Progenitor cell of endocrine pancreas (in vitro differentiated cells): ENCODE measurements at regions not wholly inside any gene's neighbourhood (a gene's known extent, or its start where the extent isn't known, plus 50 kb on each side); places are given as distances from the start of the nearest gene placed in this dataset.
"Not testable (repeated sequence)": the region's sequence is repeated elsewhere in the genome, so short reads cannot be mapped to it uniquely, and the experiment has no call there.

Source experiments
- DNase-seq: peaks from one replicate; pipeline ENCODE4 v3.0.0; 2021; ENCODE audit warnings: low spot score; ENCODE audit not compliant: unreplicated experiment
- H3K27ac Mint-ChIP-seq: 2 replicates; pipeline ENCODE4 v1.8.0; 2021; ENCODE audit warnings: mild to moderate bottlenecking, moderate library complexity, mixed read lengths
- H3K27me3 Mint-ChIP-seq: 2 replicates; pipeline ENCODE4 v1.8.0; 2021; ENCODE audit warnings: mixed read lengths
- H3K36me3 Mint-ChIP-seq: 2 replicates; pipeline ENCODE4 v1.8.0; 2022; ENCODE audit warnings: mixed read lengths; ENCODE audit not compliant: insufficient read depth
- H3K4me1 Mint-ChIP-seq: 2 replicates; pipeline ENCODE4 v1.8.0; 2021; ENCODE audit warnings: low read depth, mixed read lengths
- H3K4me3 Mint-ChIP-seq: 2 replicates; pipeline ENCODE4 v1.8.0; 2021; ENCODE audit warnings: low read depth, mild to moderate bottlenecking, moderate library complexity, mixed read lengths
- H3K9me3 Mint-ChIP-seq: 2 replicates; pipeline ENCODE4 v1.8.0; 2021; ENCODE audit warnings: low read depth, mixed read lengths
- TF ChIP-seq, protein P1 (sequence below): fragments of 200-600 bp; sonication (generic); IDR thresholded peaks from one replicate; pipeline ENCODE4 v1.5.0; 2021; ENCODE audit warnings: antibody characterized with exemption, mild to moderate bottlenecking; ENCODE audit not compliant: unreplicated experiment

GRCh38 chr17:26936645-26937044 lies 357.3 kb upstream of the WSB1 start:
- not testable (repeated sequence) for DNase-seq, H3K36me3 Mint-ChIP-seq, H3K27me3 Mint-ChIP-seq, H3K4me1 Mint-ChIP-seq, H3K27ac Mint-ChIP-seq, H3K4me3 Mint-ChIP-seq, H3K9me3 Mint-ChIP-seq

DNA sequence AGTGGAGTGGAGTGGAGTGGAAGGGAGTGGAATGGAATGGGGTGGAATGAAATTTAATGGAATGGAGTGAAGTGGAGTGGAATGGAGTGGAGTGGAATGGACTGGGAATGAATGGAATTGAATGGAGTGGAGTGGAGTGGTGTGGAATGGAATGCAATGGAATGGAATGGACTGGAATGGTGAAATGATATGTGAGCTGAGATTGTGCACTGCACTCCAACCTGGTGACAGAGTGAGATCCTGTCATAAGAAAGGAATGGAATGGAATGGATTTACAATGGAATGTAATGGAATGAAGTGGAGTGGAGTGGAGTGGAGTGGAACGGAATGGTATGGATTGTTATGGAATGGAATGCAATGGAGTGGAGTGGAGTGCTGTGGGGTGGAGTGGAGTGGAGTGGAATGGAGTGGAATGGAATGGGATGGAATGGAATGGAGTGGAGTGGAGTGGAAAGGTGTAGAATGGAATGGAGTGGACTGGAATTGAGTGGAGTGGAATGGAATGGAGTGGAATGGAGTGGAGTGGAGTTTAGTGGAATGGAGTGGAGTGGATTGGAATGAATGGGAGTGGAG lies 356.1 kb upstream of the WSB1 start:
- DNase-seq, H3K27me3 Mint-ChIP-seq, H3K36me3 Mint-ChIP-seq, H3K4me1 Mint-ChIP-seq, H3K9me3 Mint-ChIP-seq, H3K4me3 Mint-ChIP-seq, H3K27ac Mint-ChIP-seq: not testable (repeated sequence)

- not testable (repeated sequence) for H3K27me3 Mint-ChIP-seq, H3K4me3 Mint-ChIP-seq, H3K36me3 Mint-ChIP-seq, H3K27ac Mint-ChIP-seq, DNase-seq, H3K4me1 Mint-ChIP-seq, H3K9me3 Mint-ChIP-seq
Observed at GRCh38 chr17:26939755-26940154, 354.2 kb upstream of the WSB1 start.

DNA sequence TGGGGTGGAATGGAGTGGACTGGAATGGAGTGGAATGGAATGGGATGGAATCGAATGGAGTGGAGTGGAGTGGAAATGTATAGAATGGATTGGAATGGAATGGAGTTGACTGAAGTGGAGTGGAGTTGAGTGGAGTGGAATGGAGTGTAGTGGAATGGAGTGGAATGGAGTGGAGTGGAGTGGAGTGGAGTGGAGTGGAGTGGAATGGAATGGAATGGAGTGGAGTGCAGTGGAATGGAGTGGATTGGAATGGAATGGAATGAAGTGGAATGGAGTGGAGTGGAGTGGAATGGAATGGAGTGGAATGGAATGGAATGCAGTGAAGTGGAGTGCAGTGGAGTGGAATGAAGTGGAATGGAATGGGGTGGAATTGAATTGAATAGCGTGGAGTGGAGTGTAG lies 353.3 kb upstream of the WSB1 start:
- not testable (repeated sequence) for H3K27ac Mint-ChIP-seq, H3K27me3 Mint-ChIP-seq, H3K4me3 Mint-ChIP-seq, DNase-seq, H3K4me1 Mint-ChIP-seq, H3K36me3 Mint-ChIP-seq, H3K9me3 Mint-ChIP-seq

GRCh38 chr17:26962255-26963162 lies 331.4 kb upstream of the WSB1 start:
- peaks cover 35% of the 10 kb centered on the region for H3K9me3 Mint-ChIP-seq

DNA sequence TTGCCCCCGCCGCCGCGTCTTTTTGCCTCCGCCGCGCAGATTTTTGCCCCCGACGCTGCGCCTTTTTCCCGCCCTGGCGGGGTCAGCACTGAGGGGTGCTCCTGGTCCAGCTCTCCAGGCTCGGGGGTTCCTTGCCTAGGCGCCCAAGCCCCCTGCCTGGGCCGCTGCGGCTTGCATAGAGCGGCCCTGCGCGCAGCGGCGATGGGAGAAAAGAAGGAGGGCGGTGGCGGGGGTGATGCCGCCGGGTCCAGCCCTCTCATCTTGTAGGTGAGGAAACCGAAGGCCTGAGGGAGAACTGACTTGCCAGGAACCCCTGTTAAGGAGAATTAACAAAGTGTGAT lies 330.8 kb upstream of the WSB1 start:
- Mint-ChIP-seq H3K27ac (no peak overlapping the region), H3K36me3 (peaks cover 6% of the 10 kb centered on the region), H3K9me3 (peaks cover 31% of the 10 kb centered on the region), H3K4me3 (no peak overlapping the region), H3K27me3 (no peaks in the 10 kb centered on the region), H3K4me1 (no peaks in the 10 kb centered on the region)
- TF ChIP-seq, protein P1, sequence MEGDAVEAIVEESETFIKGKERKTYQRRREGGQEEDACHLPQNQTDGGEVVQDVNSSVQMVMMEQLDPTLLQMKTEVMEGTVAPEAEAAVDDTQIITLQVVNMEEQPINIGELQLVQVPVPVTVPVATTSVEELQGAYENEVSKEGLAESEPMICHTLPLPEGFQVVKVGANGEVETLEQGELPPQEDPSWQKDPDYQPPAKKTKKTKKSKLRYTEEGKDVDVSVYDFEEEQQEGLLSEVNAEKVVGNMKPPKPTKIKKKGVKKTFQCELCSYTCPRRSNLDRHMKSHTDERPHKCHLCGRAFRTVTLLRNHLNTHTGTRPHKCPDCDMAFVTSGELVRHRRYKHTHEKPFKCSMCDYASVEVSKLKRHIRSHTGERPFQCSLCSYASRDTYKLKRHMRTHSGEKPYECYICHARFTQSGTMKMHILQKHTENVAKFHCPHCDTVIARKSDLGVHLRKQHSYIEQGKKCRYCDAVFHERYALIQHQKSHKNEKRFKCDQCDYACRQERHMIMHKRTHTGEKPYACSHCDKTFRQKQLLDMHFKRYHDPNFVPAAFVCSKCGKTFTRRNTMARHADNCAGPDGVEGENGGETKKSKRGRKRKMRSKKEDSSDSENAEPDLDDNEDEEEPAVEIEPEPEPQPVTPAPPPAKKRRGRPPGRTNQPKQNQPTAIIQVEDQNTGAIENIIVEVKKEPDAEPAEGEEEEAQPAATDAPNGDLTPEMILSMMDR, result no peak
- DNase-seq, result no peak

More at GRCh38 chr17:26962255-26963162, 331.4 kb upstream of the WSB1 start:
- H3K4me1 Mint-ChIP-seq, result no peaks in the 10 kb centered on the region
- no peaks in the 10 kb centered on the region for H3K27me3 Mint-ChIP-seq
- H3K4me3 Mint-ChIP-seq, result no peak overlapping the region
- peak overlapping the region; percentile 23 for H3K27ac Mint-ChIP-seq
- H3K36me3 Mint-ChIP-seq, result peaks cover 6% of the 10 kb centered on the region
- no peak for DNase-seq
- TF ChIP-seq, protein P1, result no peak

- H3K9me3 Mint-ChIP-seq, result peaks cover 25% of the 10 kb centered on the region
- not testable (repeated sequence) for H3K4me1 Mint-ChIP-seq, H3K36me3 Mint-ChIP-seq, DNase-seq, H3K27me3 Mint-ChIP-seq, H3K4me3 Mint-ChIP-seq, H3K27ac Mint-ChIP-seq
Observed at GRCh38 chr17:26965898-26966624, 327.9 kb upstream of the WSB1 start.

- H3K4me1 Mint-ChIP-seq, H3K4me3 Mint-ChIP-seq, H3K27ac Mint-ChIP-seq, DNase-seq, H3K36me3 Mint-ChIP-seq, H3K27me3 Mint-ChIP-seq: not testable (repeated sequence)
- H3K9me3 Mint-ChIP-seq, result peaks cover 22% of the 10 kb centered on the region
Observed at GRCh38 chr17:26966625-26967179, 327.2 kb upstream of the WSB1 start.

GRCh38 chr17:26981845-26982425 lies 312.0 kb upstream of the WSB1 start:
- not testable (repeated sequence) for H3K4me1 Mint-ChIP-seq, H3K27ac Mint-ChIP-seq, H3K4me3 Mint-ChIP-seq, H3K27me3 Mint-ChIP-seq, DNase-seq, H3K36me3 Mint-ChIP-seq
- peaks cover 55% of the 10 kb centered on the region for H3K9me3 Mint-ChIP-seq

GRCh38 chr17:26982563-26982962 lies 311.4 kb upstream of the WSB1 start:
- peaks cover 60% of the 10 kb centered on the region for H3K9me3 Mint-ChIP-seq
- H3K36me3 Mint-ChIP-seq, H3K27me3 Mint-ChIP-seq, H3K4me1 Mint-ChIP-seq, H3K4me3 Mint-ChIP-seq, DNase-seq, H3K27ac Mint-ChIP-seq: not testable (repeated sequence)
